SK-N-SH treated with all-trans-retinoic acid at 6 μM for 48 hours (cell line): ENCODE measurements at regions not wholly inside any gene's neighbourhood (a gene's known extent, or its start where the extent isn't known, plus 50 kb on each side); places are given as distances from the start of the nearest gene placed in this dataset.

Experiments used
- ATAC-seq: fragments of 200-7000 bp; cut with Tn5 transposase; 3 replicates; pipeline ENCODE4 v1.9.1; 2020; ENCODE audit warnings: mild to moderate bottlenecking, moderate library complexity
- ARNTL ChIP-seq: fragments of 450-650 bp; formaldehyde crosslinking; IDR thresholded peaks from 2 replicates; pipeline ENCODE4 v1.5.0; 2020; ENCODE audit warnings: low read depth, mild to moderate bottlenecking, moderate library complexity, borderline replicate concordance
- BACH2 ChIP-seq: fragments of 250-450 bp; sonication (Bioruptor Pico); IDR thresholded peaks from 2 replicates; pipeline ENCODE4 v1.9.0; 2021; ENCODE audit warnings: mild to moderate bottlenecking, borderline replicate concordance
- CREB5 ChIP-seq: fragments of 250-450 bp; sonication (Bioruptor Pico); IDR thresholded peaks from 2 replicates; pipeline ENCODE4 v1.5.1; 2020; ENCODE audit warnings: low read depth, mild to moderate bottlenecking, moderate library complexity
- CSDC2 ChIP-seq: fragments of 250-450 bp; sonication (Bioruptor Pico); IDR thresholded peaks from 2 replicates; pipeline ENCODE4 v1.5.0; 2020; ENCODE audit warnings: mild to moderate bottlenecking, moderate library complexity
- CSRNP3 ChIP-seq: fragments of 250-450 bp; sonication (Bioruptor Pico); IDR thresholded peaks from 2 replicates; pipeline ENCODE4 v1.5.1; 2021; ENCODE audit warnings: mild to moderate bottlenecking, moderate library complexity
- ESRRG ChIP-seq: fragments of 250-450 bp; sonication (Bioruptor Pico); IDR thresholded peaks from 2 replicates; pipeline ENCODE4 v1.6.1; 2021; ENCODE audit warnings: mild to moderate bottlenecking
- GLIS3 ChIP-seq: fragments of 250-450 bp; sonication (Bioruptor Pico); IDR thresholded peaks from 2 replicates; pipeline ENCODE4 v1.5.0; 2020; ENCODE audit warnings: mild to moderate bottlenecking, moderate library complexity
- ISL1 ChIP-seq: fragments of 250-450 bp; sonication (Bioruptor Pico); IDR thresholded peaks from 2 replicates; pipeline ENCODE4 v2.1.2; 2022; ENCODE audit warnings: mild to moderate bottlenecking, moderate library complexity
- OSR1 ChIP-seq: fragments of 250-450 bp; sonication (Bioruptor Pico); IDR thresholded peaks from 2 replicates; pipeline ENCODE4 v1.8.0; 2022; ENCODE audit warnings: moderate library complexity, mild to moderate bottlenecking, inconsistent platforms
- PATZ1 ChIP-seq: fragments of 250-450 bp; sonication (Bioruptor Pico); IDR thresholded peaks from 2 replicates; pipeline ENCODE4 v1.8.0; 2020; ENCODE audit warnings: mild to moderate bottlenecking, moderate library complexity, borderline replicate concordance
- POU6F1 ChIP-seq: fragments of 250-450 bp; sonication (Bioruptor Pico); IDR thresholded peaks from 2 replicates; pipeline ENCODE4 v1.8.0; 2021; ENCODE audit warnings: low read depth, mild to moderate bottlenecking, moderate library complexity, borderline replicate concordance
- RARB ChIP-seq: fragments of 250-450 bp; sonication (Bioruptor Pico); IDR thresholded peaks from 2 replicates; pipeline ENCODE4 v1.8.0; 2021; ENCODE audit warnings: mild to moderate bottlenecking, moderate library complexity
- SNAI2 ChIP-seq: fragments of 250-450 bp; sonication (Bioruptor Pico); IDR thresholded peaks from 2 replicates; pipeline ENCODE4 v1.5.0; 2020; ENCODE audit warnings: mild to moderate bottlenecking, moderate library complexity
- TOX ChIP-seq: fragments of 250-450 bp; sonication (Bioruptor Pico); IDR thresholded peaks from 2 replicates; pipeline ENCODE4 v1.8.0; 2021; ENCODE audit warnings: mild to moderate bottlenecking, moderate library complexity, borderline replicate concordance
- TSHZ2 ChIP-seq: fragments of 250-450 bp; sonication (Bioruptor Pico); IDR thresholded peaks from 2 replicates; pipeline ENCODE4 v1.5.0; 2020; ENCODE audit warnings: mild to moderate bottlenecking, moderate library complexity
- ZC3H10 ChIP-seq: fragments of 250-450 bp; sonication (Bioruptor Pico); IDR thresholded peaks from 2 replicates; pipeline ENCODE4 v1.5.1; 2021; ENCODE audit warnings: mild to moderate bottlenecking, moderate library complexity
- ZFP3 ChIP-seq: fragments of 250-450 bp; sonication (Bioruptor Pico); IDR thresholded peaks from 2 replicates; pipeline ENCODE4 v1.5.0; 2020; ENCODE audit warnings: mild to moderate bottlenecking, moderate library complexity
- ZFP30 ChIP-seq: fragments of 450-650 bp; formaldehyde crosslinking; IDR thresholded peaks from 2 replicates; pipeline ENCODE4 v1.5.0; 2022; ENCODE audit warnings: mild to moderate bottlenecking, moderate library complexity
- ZNF565 ChIP-seq: fragments of 450-650 bp; formaldehyde crosslinking; conservative IDR thresholded peaks from 2 replicates; pipeline ENCODE4 v1.5.0; 2020; ENCODE audit warnings: low read depth, mild to moderate bottlenecking, moderate library complexity
- ZNF70 ChIP-seq: fragments of 450-650 bp; formaldehyde crosslinking; IDR thresholded peaks from 2 replicates; pipeline ENCODE4 v1.5.0; 2020; ENCODE audit warnings: mild to moderate bottlenecking, moderate library complexity
- ZNF8 ChIP-seq: fragments of 450-650 bp; formaldehyde crosslinking; IDR thresholded peaks from 2 replicates; pipeline ENCODE4 v1.5.0; 2020; ENCODE audit warnings: mild to moderate bottlenecking, moderate library complexity

GRCh38 chrX:39313146-39313545, 511.9 kb downstream of the MID1IP1 start:
- TF ChIP-seq CSDC2 (CRISPR knock-in tag) = no peak
- TF ChIP-seq ZC3H10 (CRISPR knock-in tag) = no peak
- TF ChIP-seq ARNTL = no peak
- TF ChIP-seq TOX (CRISPR knock-in tag) = no peak
- TF ChIP-seq BACH2 (CRISPR knock-in tag) = no peak
- no peak for TF ChIP-seq ZNF8 (CRISPR knock-in tag)
- no peak for TF ChIP-seq SNAI2 (CRISPR knock-in tag)
- TF ChIP-seq ESRRG (CRISPR knock-in tag) = no peak
- no peak for TF ChIP-seq ZFP30 (CRISPR knock-in tag)
- no peak for TF ChIP-seq PATZ1 (CRISPR knock-in tag)
- TF ChIP-seq RARB (CRISPR knock-in tag) = no peak
- no peak for TF ChIP-seq ZFP3 (CRISPR knock-in tag)
- TF ChIP-seq ZNF70 (CRISPR knock-in tag) = no peak
- TF ChIP-seq TSHZ2 (CRISPR knock-in tag) = no peak
- no peak for TF ChIP-seq CSRNP3
- no peak for TF ChIP-seq CREB5
- no peak for TF ChIP-seq GLIS3 (CRISPR knock-in tag)
- TF ChIP-seq OSR1 (CRISPR knock-in tag) = no peak
- no peak for TF ChIP-seq POU6F1 (CRISPR knock-in tag)
- ATAC-seq = no peak

- TF ChIP-seq CSDC2 (CRISPR knock-in tag) (no peak), ZC3H10 (CRISPR knock-in tag) (no peak), ESRRG (CRISPR knock-in tag) (no peak), CSRNP3 (no peak), ZNF70 (CRISPR knock-in tag) (no peak), ZFP3 (CRISPR knock-in tag) (no peak), ISL1 (CRISPR knock-in tag) (no peak), ARNTL (no peak), CREB5 (no peak), TSHZ2 (CRISPR knock-in tag) (no peak), ZFP30 (CRISPR knock-in tag) (no peak), SNAI2 (CRISPR knock-in tag) (no peak), BACH2 (CRISPR knock-in tag) (no peak), ZNF565 (CRISPR knock-in tag) (no peak)
- ATAC-seq = no peak
These were observed 517.5 kb downstream of the MID1IP1 start for GRCh38 chrX:39318506-39319343.
